HG02943 (cell line): ENCODE measurements at regions not wholly inside any gene's neighbourhood (a gene's known extent, or its start where the extent isn't known, plus 50 kb on each side); places are given as distances from the start of the nearest gene placed in this dataset.

Experiments
- ATAC-seq: cut with Tn5 transposase; IDR thresholded peaks from one replicate; pipeline ENCODE4 v1.9.1; 2021; ENCODE audit warnings: mild to moderate bottlenecking, low read depth, moderate library complexity; ENCODE audit not compliant: unreplicated experiment

GRCh38 chr20:23156842-23157423 lies 70.8 kb upstream of the CD93 start:
- no peak for ATAC-seq

- no peak for ATAC-seq
Measured at GRCh38 chr20:23156170-23156841, 70.2 kb upstream of the CD93 start.

GRCh38 chr20:23155141-23155590 lies 69.0 kb upstream of the CD93 start:
- ATAC-seq = no peak

GRCh38 chr20:23153696-23154341 lies 67.7 kb upstream of the CD93 start:
- no peak for ATAC-seq

- ATAC-seq = no peak
Measured at GRCh38 chr20:23152902-23153301, 66.8 kb upstream of the CD93 start.

GRCh38 chr20:23152308-23152892 lies 66.3 kb upstream of the CD93 start:
- ATAC-seq = no peak

- no peak for ATAC-seq
Measured at GRCh38 chr20:23151885-23152284, 65.8 kb upstream of the CD93 start.

GRCh38 chr20:23151008-23151703 lies 65.0 kb upstream of the CD93 start:
- no peak for ATAC-seq

- no peak for ATAC-seq
Measured at GRCh38 chr20:23150304-23151007, 64.3 kb upstream of the CD93 start.

- no peak for ATAC-seq
Measured at GRCh38 chr20:23149623-23150279, 63.6 kb upstream of the CD93 start.

GRCh38 chr20:23148731-23149570 lies 62.8 kb upstream of the CD93 start:
- ATAC-seq = no peak

- no peak for ATAC-seq
Measured at GRCh38 chr20:23147964-23148730, 62.0 kb upstream of the CD93 start.

GRCh38 chr20:23147647-23147963 lies 61.5 kb upstream of the CD93 start:
- no peak for ATAC-seq

GRCh38 chr20:23146857-23147637 lies 60.9 kb upstream of the CD93 start:
- no peak for ATAC-seq

GRCh38 chr20:23146181-23146580 lies 60.1 kb upstream of the CD93 start:
- no peak for ATAC-seq

- no peak for ATAC-seq
Measured at GRCh38 chr20:23145281-23145700, 59.2 kb upstream of the CD93 start.

GRCh38 chr20:23144856-23145255 lies 58.7 kb upstream of the CD93 start:
- no peak for ATAC-seq
